Psoas muscle (tissue), 7 donors: ENCODE measurements at regions not wholly inside any gene's neighbourhood (a gene's known extent, or its start where the extent isn't known, plus 50 kb on each side); places are given as distances from the start of the nearest gene placed in this dataset.

Experiments used
- ATAC-seq, 4 donors: fragments of 200-7000 bp; cut with Tn5 transposase; one replicate each; pipeline ENCODE4 v1.9.1; 2020; ENCODE audit warnings: moderate library complexity in 3 of 4, mild to moderate bottlenecking in 2 of 4
- DNase-seq, 2 donors: peaks; one replicate each; pipeline ENCODE4 v3.0.0-alpha.2; 2020
- H3K27ac ChIP-seq: fragments of 200-600 bp; one replicate; pipeline ENCODE4 v1.8.0; 2022
- H3K27me3 ChIP-seq, 3 donors: fragments of 200-600 bp in 1 of 3; one replicate each; pipeline versions ENCODE4 v1.6.1 to v1.8.0; 2013 to 2022; ENCODE audit warnings: low read length in 2 of 3, mild to moderate bottlenecking in 2 of 3, moderate library complexity in 1 of 3; ENCODE audit not compliant: insufficient read depth in 3 of 3
- H3K36me3 ChIP-seq, 2 donors: fragments of 200-600 bp in 1 of 2; one replicate each; pipeline versions ENCODE4 v1.6.1 to v1.8.0; 2013 to 2022; ENCODE audit warnings: low read depth in 1 of 2, mild to moderate bottlenecking in 1 of 2, moderate library complexity in 1 of 2; ENCODE audit not compliant: insufficient read depth in 1 of 2
- H3K4me1 ChIP-seq: fragments of 200-600 bp; one replicate; pipeline ENCODE4 v1.8.0; 2022
- H3K4me3 ChIP-seq: fragments of 200-600 bp; one replicate; pipeline ENCODE4 v1.8.0; 2022; ENCODE audit warnings: mild to moderate bottlenecking
- H3K9me3 ChIP-seq: fragments of 200-600 bp; one replicate; pipeline ENCODE4 v1.8.0; 2022
- WGBS, 3 donors: extraction: QIAGEN DNeasy Blood & Tissue Kit; methylation state at CpG; one replicate each; pipeline versions ENCODE4 v1.1.6 to v1.1.7; 2013; 5-methylcytosine and 5-hydroxymethylcytosine counted together
- intact Hi-C, 2 donors: fragments of 100-400 bp; cut with DNase I; formaldehyde crosslinking; loops; one replicate each; pipeline versions ENCODE4 v1.11.0 to v1.14.2; 2022
- TF ChIP-seq, protein P1 (sequence below): fragments of 200-600 bp; IDR thresholded peaks from one replicate; pipeline ENCODE4 v1.8.0; 2022; ENCODE audit warnings: antibody characterized with exemption
- donor health status: healthy with polysubstance abuse.
- donor health status: DM: no; HTN: no; CAD: no; lungs with moderate emphysema.
- donor health status: Bipolar disorder and iron deficiency.
- donor health status: healthy.
- donor health status: DM: yes; HTN: yes; CAD: no.
- donor health status: DM: no; HTN: no; CAD: no.
- donor health status: DM: yes; HTN: yes; CAD: no.

DNA sequence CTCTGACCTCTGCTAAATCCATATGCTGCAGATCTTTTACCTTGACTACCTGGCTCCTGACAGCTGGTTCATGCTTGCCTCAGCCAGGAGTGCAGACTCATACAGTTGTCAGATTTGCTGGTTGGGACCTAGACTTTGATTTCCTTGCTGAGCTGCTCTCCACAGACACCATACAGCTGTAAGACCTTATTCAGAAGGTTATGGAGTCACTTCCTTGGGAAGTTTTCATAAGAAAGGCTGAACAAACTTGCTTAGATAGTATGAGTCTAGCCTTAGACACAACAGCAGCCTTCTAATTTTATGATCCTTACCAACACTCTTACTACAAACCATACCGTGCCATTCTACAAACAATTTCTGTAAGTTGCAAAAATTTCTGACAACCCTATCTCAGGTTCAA is 102.9 kb downstream of the EDN1 start:
- no peaks in the 10 kb centered on the region for H3K36me3 ChIP-seq
- H3K27ac ChIP-seq = no peak overlapping the region
- H3K4me1 ChIP-seq = no peaks in the 10 kb centered on the region
- no peaks in the 10 kb centered on the region for H3K27me3 ChIP-seq
- no peaks in the 10 kb centered on the region for H3K9me3 ChIP-seq
- DNase-seq (no peak), ATAC-seq (no peak)
- intact Hi-C loops = no loop called here
- TF ChIP-seq, protein P1, sequence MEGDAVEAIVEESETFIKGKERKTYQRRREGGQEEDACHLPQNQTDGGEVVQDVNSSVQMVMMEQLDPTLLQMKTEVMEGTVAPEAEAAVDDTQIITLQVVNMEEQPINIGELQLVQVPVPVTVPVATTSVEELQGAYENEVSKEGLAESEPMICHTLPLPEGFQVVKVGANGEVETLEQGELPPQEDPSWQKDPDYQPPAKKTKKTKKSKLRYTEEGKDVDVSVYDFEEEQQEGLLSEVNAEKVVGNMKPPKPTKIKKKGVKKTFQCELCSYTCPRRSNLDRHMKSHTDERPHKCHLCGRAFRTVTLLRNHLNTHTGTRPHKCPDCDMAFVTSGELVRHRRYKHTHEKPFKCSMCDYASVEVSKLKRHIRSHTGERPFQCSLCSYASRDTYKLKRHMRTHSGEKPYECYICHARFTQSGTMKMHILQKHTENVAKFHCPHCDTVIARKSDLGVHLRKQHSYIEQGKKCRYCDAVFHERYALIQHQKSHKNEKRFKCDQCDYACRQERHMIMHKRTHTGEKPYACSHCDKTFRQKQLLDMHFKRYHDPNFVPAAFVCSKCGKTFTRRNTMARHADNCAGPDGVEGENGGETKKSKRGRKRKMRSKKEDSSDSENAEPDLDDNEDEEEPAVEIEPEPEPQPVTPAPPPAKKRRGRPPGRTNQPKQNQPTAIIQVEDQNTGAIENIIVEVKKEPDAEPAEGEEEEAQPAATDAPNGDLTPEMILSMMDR = no peak
- no peak overlapping the region for H3K4me3 ChIP-seq
- WGBS, 3 donors = 90 to 92% (median 91%) methylated on average over 1 of the region's 1 CpG

DNA sequence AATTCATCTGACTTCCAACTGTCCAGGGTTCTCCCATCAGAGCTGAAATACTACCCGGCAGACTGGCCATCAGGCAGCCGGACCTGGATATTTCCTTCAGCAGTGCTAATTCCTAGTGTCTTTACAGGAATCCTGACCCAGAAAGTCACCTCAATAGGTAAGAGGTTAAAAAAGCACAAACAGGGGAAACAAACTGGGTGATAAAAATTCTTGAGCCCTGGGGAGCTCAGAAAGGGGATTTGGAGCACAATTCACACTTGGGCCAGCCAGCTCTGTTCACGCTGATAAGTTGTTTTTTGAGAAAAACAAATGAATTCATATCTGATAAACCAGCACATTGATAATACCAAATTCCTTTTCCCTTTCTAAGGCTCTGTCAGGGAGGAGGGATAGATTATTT is 104.0 kb downstream of the EDN1 start:
- TF ChIP-seq, protein P1 = no peak
- no peak for DNase-seq
- H3K9me3 ChIP-seq = no peaks in the 10 kb centered on the region
- H3K4me3 ChIP-seq = no peak overlapping the region
- no peaks in the 10 kb centered on the region for H3K27me3 ChIP-seq
- no peak for ATAC-seq
- H3K4me1 ChIP-seq = no peaks in the 10 kb centered on the region
- no peak overlapping the region for H3K27ac ChIP-seq
- no peaks in the 10 kb centered on the region for H3K36me3 ChIP-seq
- intact Hi-C loops = no loop called here
- 85 to 90% (median 88%) methylated on average over 3 of the region's 3 CpGs for WGBS, 3 donors

DNA sequence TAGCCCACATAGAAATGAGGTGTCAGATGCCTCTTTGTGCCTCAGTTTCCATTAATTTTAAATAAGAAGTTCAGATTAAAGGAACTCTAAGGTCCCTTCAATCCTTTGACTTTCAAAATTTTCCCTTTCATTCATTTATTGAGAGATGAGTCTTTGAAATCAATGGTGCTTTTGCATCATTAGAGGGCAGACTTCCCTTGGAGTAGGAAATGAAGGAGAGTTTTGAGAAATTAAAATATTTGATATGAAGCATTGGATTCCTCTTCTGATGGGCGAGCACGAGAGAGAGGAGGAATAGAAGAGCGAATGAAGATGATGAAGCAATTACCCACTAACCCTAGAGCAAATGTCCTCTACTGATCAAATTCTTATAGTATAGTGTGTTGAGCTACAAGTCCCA is 105.7 kb downstream of the EDN1 start:
- no peak overlapping the region for H3K4me3 ChIP-seq
- no peaks in the 10 kb centered on the region for H3K4me1 ChIP-seq
- no peaks in the 10 kb centered on the region for H3K9me3 ChIP-seq
- WGBS, 3 donors = 83 to 92% (median 83%) methylated on average over 3 of the region's 3 CpGs
- H3K27me3 ChIP-seq = no peaks in the 10 kb centered on the region
- TF ChIP-seq, protein P1 = no peak
- DNase-seq (no peak), ATAC-seq (no peak)
- intact Hi-C loops = no loop called here
- H3K36me3 ChIP-seq = no peaks in the 10 kb centered on the region
- no peak overlapping the region for H3K27ac ChIP-seq

DNA sequence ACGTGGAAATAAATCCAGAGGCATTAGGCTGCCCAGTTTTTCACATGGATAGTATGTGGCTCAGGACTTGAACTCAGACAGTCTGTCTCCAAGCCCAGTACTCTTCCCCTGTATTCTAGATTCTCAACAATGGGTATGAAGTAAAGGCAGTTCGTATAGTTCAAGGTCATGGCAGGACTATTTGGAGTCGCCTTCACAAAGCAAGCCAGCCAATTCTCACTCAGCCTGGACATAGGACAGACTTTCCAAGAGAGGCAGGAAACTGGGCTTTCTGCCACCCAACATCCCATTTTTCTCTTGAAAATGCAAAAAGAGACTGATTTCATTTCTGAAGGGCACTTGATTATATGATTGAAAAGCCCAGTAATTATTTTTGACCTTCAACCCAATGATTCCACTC is 111.0 kb downstream of the EDN1 start:
- Histone ChIP-seq H3K4me3 (no peak overlapping the region), H3K36me3 (no peaks in the 10 kb centered on the region), H3K27ac (no peak overlapping the region), H3K9me3 (no peaks in the 10 kb centered on the region), H3K27me3 (no peaks in the 10 kb centered on the region), H3K4me1 (no peaks in the 10 kb centered on the region)
- intact Hi-C loops = no loop called here
- no peak for ATAC-seq
- TF ChIP-seq, protein P1 = no peak
- DNase-seq = no peak
- 48 to 57% (median 54%) methylated on average over 3 of the region's 3 CpGs for WGBS, 3 donors

DNA sequence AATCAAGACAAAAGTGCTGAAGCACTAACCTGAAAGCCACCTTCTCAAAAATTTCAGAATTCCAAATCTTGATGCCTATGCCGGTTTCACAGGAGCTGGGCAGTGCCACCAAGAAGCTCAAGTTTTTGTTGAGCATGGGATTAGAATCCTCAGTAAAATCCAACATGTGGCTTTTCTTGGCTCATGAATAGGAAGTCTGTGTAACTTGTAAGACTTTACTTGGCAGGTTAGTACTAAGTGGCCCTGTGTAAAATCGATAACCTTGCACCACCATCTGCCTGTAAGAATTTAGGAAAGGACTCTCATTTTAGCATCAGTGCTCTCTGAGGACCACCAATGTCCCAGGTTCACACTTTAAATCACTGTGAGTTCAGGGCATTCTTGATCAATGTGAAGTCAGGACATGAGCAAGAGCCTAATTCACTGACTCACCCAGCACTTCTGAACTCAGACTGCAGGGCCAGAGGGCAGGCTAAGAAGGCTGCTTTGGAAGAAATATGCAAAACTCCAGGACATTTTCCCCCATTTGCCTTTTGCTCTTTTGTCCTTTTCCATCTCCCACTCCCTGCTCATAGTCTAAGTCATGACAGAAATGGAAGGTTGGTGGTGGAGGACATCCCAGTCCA is 113.2 kb downstream of the EDN1 start:
- Histone ChIP-seq H3K9me3 (no peaks in the 10 kb centered on the region), H3K4me3 (no peak overlapping the region), H3K27ac (no peak overlapping the region), H3K27me3 (no peaks in the 10 kb centered on the region), H3K4me1 (no peaks in the 10 kb centered on the region), H3K36me3 (no peaks in the 10 kb centered on the region)
- 62 to 76% (median 66%) methylated on average over 2 of the region's 2 CpGs for WGBS, 3 donors
- TF ChIP-seq, protein P1 = no peak
- intact Hi-C loops = no loop called here
- ATAC-seq = no peak
- DNase-seq = no peak
